HG03045 (cell line): ENCODE measurements at regions not wholly inside any gene's neighbourhood (a gene's known extent, or its start where the extent isn't known, plus 50 kb on each side); places are given as distances from the start of the nearest gene placed in this dataset.
"Not testable (repeated sequence)": the region's sequence is repeated elsewhere in the genome, so short reads cannot be mapped to it uniquely, and the experiment has no call there.

ENCODE experiments used
- ATAC-seq: cut with Tn5 transposase; IDR thresholded peaks from one replicate; pipeline ENCODE4 v1.9.1; 2021; ENCODE audit warnings: mild to moderate bottlenecking, moderate library complexity; ENCODE audit not compliant: unreplicated experiment

DNA sequence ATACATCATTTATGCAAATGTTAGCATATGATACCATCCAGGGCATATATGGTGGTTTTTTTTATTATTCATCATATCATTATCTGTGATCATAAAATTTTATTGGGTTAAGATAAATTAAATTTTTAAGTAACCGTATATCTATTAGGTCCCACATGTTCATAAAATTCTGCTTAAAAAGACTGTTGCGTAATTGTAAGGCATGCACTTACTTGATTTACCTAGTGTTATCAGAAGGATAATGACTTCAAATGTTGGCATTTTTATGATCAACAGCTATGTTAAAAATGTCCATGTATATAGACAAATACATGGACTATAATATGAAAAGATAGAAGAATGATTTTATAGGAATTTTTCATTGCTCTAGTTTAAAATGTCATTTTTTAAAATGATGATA lies 1625.5 kb upstream of the CELF4 start:
- no peak for ATAC-seq

DNA sequence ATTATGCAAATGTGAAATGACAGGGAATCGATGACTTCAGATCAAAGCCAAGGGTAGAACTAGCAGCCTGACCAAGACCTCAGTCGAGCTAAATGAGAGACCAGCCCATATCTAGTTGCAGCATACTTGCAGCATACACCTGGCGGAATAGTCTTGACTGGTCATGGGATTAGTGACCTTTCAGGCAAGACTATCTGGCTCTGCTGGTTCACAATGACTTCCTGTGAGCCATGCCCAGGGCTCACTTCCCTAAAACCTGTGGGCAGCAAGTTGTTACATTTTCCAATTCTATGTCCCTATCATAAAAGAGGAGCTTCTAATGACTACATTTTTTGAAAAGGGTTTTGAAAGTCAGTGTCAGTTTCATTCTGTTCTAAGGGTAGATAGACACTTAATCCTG lies 1624.9 kb upstream of the CELF4 start:
- ATAC-seq = no peak

GRCh38 chr18:39188278-39188677 lies 1622.7 kb upstream of the CELF4 start:
- ATAC-seq = no peak

GRCh38 chr18:39186008-39186407 lies 1620.4 kb upstream of the CELF4 start:
- no peak for ATAC-seq

- no peak for ATAC-seq
Observed at GRCh38 chr18:39184176-39184575, 1618.6 kb upstream of the CELF4 start.

- ATAC-seq = no peak
Observed at GRCh38 chr18:39178166-39178565, 1612.6 kb upstream of the CELF4 start.

GRCh38 chr18:39172695-39173421 lies 1607.3 kb upstream of the CELF4 start:
- no peak for ATAC-seq

DNA sequence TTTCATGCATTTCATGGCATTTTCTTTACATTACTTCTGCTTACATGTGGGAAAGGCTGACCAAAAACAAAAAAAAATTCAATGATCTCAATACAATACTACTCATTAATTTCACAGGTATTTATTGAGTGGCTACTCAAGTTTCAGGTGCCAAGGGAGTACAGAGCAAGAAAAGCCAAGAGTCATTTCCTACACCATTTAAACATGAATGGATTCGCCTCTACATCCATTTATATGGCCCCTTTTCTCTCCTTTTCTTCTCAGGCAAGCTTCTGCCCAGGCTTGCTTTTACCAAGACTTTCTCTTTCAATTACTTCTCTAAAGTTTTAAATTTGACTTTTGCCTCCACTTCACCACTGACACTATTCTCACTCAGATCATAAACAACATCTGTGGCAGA lies 1603.1 kb upstream of the CELF4 start:
- ATAC-seq = no peak

DNA sequence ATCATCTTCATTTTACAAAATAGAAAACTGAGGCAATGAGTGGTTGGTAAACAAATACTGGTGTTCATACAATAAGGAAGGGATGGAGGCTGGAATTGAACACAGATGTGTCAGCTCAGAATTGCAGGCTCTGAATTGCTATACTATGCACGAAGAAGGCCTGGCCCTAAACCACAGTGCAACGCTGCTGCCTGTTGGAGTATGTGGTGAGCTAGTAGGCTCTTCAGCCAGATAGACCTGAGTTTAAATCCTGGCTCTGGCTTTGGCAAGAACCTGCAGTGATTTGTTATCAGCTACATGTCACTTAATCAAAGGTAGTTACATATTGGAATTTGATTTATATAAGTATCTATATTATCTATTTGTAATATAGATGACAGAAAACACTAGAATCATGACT lies 1602.4 kb upstream of the CELF4 start:
- ATAC-seq = no peak

DNA sequence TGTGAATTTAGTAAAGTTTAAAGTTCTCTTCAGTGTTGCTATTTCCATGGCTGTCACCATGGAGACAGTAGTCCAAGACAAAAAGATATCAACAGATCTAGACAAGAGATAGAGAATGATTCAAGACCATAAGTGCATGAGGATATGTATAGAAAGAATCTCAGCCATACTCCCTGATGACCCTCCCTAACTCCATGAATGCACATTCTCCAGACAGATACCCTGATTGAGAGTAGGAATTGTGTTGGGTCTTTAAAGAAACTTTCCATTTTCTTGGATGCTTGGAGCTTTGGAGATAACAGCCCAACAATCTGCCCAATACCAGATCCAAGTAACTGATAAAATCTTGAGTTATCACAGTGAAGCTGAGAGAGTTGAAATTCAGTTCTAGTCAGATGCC lies 1601.2 kb upstream of the CELF4 start:
- no peak for ATAC-seq

DNA sequence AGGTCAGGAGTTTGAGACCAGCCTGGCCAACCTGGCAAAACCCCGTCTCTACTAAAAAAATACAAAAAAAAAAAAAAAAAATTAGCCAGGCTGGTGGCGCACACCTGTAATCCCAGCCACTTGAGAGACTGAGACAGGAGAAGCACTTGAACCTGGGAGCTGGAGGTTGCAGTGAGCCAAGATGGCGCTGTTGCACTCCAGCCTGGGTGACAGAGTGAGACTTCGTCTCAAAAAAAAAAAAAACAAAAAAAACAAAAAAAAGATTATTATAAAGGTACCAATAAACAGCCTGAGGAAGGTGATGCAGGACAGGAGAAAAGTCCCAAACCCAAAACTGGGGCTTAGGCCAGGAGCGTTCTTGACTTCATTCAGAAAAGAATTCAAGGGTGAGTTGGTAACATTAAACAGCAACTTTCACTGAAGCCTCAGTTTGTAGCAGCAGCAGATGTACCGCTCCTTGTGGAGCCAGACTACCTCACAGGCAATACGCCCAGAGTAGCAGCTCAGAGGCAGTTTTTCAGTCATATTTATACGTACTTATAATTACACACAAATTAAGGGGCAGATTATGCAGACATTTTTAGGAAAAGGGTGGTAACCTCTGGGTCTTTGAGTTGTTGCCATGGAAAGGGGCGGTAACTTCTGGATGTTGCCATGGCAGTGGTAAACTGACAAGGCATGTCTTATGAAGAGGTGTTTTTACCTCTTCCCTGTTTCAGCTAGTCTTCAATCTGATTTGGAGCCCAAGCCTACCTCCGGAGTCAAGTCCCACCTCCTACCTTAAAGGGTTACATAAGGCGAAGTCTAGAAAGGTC lies 1596.6 kb upstream of the CELF4 start:
- no peak for ATAC-seq

- no peak for ATAC-seq
Observed at GRCh38 chr18:39149211-39149806, 1583.7 kb upstream of the CELF4 start.

DNA sequence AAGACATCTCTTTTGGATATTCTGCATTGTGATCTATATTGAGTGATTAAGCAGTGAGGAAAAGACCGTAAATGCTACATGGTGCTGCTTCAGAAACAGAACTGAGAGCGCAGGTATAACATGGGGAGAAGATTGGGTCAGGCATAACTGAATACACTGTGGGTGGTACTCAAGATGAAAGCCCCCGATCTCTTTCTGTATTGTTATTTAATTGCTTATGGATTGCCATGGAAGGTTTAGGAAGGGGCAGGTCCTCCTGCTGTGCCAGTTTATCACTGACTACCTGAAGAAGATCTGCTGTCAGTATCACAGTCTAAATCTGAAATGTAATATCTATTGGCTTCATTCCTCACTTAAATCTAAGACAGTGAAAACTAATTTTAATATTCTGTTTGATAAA lies 1568.7 kb upstream of the CELF4 start:
- ATAC-seq = no peak

- not testable (repeated sequence) for ATAC-seq
Observed at GRCh38 chr18:39127538-39127937, 1561.9 kb upstream of the CELF4 start.

- no peak for ATAC-seq
Observed at GRCh38 chr18:39113790-39114189, 1548.2 kb upstream of the CELF4 start.

DNA sequence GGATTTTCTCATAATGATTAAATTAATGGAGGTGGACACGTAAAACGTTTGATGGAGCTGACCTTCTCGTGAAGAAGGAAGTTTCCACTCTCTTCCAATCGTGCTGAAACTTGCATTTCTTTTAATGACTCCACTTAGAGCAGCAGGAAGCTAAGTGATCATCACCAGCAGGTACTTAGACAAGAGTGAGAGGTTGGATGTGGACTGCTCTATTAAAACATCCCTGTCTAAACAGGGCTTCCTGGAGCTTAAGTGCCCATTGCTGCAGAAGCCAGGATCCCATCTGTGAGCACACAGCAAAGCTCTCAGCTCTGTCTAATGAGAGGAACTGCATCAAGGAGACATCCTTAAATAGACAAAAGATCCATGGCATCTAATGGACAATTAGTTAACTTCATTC lies 1539.5 kb upstream of the CELF4 start:
- ATAC-seq = no peak

DNA sequence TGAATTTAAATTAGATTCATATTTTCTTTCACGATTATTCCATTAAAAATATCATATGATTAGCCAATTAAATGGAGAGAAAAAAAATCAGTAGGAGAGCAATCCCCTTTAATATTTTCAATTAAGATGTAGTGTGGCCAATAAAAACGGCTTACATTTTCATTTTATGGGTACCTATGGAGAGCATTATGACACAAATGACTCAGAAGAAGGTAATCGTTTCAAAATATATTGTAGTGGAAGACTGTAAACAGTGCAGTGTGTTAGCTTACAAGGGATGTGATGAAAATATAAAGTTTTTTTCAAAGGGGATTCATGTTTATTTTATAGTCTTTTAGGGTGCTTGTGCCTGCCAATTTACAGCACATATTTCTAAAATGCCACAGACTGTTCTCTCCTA lies 1507.4 kb upstream of the CELF4 start:
- ATAC-seq = no peak

- no peak for ATAC-seq
Observed at GRCh38 chr18:39062426-39062825, 1496.8 kb upstream of the CELF4 start.

- no peak for ATAC-seq
Observed at GRCh38 chr18:39058386-39059000, 1492.9 kb upstream of the CELF4 start.

- ATAC-seq = no peak
Observed at GRCh38 chr18:39057423-39058064, 1491.9 kb upstream of the CELF4 start.

DNA sequence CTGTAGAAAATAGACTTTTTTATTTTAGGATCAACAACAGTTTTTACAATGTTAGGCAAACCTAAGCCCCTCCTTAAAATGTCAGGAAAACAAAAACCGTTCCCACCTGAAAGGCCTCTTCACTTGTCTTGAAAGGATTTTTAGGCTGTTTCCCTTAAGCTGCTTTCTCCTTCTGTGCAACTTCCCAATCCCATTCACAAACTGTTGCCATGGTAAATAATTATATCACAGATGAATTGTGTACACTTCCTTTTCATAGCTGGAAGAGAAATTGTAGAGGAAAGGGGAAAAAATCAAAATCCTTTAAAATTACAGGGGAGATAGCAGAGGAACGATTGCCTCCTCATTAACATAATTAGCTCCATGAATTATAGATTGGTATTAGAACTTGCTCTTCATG lies 1488.0 kb upstream of the CELF4 start:
- no peak for ATAC-seq
